Endodermal cell (in vitro differentiated cells): ENCODE measurements at regions not wholly inside any gene's neighbourhood (a gene's known extent, or its start where the extent isn't known, plus 50 kb on each side); places are given as distances from the start of the nearest gene placed in this dataset.

Experiments
- DNase-seq: peaks from one replicate; pipeline ENCODE4 v3.0.0-alpha.2; 2017
- H3K27ac ChIP-seq: 2 replicates; pipeline ENCODE4 v1.5.1; 2013; ENCODE audit warnings: mild to moderate bottlenecking, low read depth, low read length, moderate library complexity
- H3K27me3 ChIP-seq: 2 replicates; pipeline ENCODE4 v1.6.1; 2013; ENCODE audit warnings: mild to moderate bottlenecking, low read length, moderate library complexity; ENCODE audit not compliant: insufficient read depth, control insufficient read depth, poor library complexity, severe bottlenecking
- H3K36me3 ChIP-seq: 2 replicates; pipeline ENCODE4 v1.7.0; 2013; ENCODE audit warnings: mild to moderate bottlenecking, low read length, moderate library complexity; ENCODE audit not compliant: control insufficient read depth, insufficient read depth
- H3K4me1 ChIP-seq: one replicate; pipeline ENCODE4 v1.7.0; 2013; ENCODE audit warnings: low read length; ENCODE audit not compliant: control insufficient read depth, insufficient read depth
- H3K4me3 ChIP-seq: 2 replicates; pipeline ENCODE4 v1.5.1; 2013; ENCODE audit warnings: mild to moderate bottlenecking, low read length, moderate library complexity
- H3K9ac ChIP-seq: 2 replicates; pipeline ENCODE4 v1.6.1; 2013; ENCODE audit warnings: mild to moderate bottlenecking, low read length, moderate library complexity; ENCODE audit not compliant: poor library complexity, severe bottlenecking; ENCODE audit errors: extremely low read depth
- H3K9me3 ChIP-seq: 2 replicates; pipeline ENCODE4 v1.6.1; 2013; ENCODE audit warnings: mild to moderate bottlenecking, low read length, moderate library complexity; ENCODE audit not compliant: control insufficient read depth
- H3K27ac Mint-ChIP-seq: 2 replicates; pipeline ENCODE4 v1.8.0; 2020; ENCODE audit warnings: mixed read lengths
- H3K27me3 Mint-ChIP-seq: 2 replicates; pipeline ENCODE4 v1.8.0; 2021; ENCODE audit warnings: mild to moderate bottlenecking, mixed read lengths; ENCODE audit not compliant: insufficient read depth
- H3K36me3 Mint-ChIP-seq: 2 replicates; pipeline ENCODE4 v1.8.0; 2020; ENCODE audit warnings: low read depth, mixed read lengths
- H3K4me1 Mint-ChIP-seq: 2 replicates; pipeline ENCODE4 v1.8.0; 2020; ENCODE audit warnings: mixed read lengths
- H3K4me3 Mint-ChIP-seq: 2 replicates; pipeline ENCODE4 v1.8.0; 2020; ENCODE audit warnings: mild to moderate bottlenecking, moderate library complexity, mixed read lengths
- H3K9me3 Mint-ChIP-seq: 2 replicates; pipeline ENCODE4 v1.8.0; 2020; ENCODE audit warnings: mild to moderate bottlenecking, mixed read lengths
- WGBS, 2 experiments: methylation state at CpG; one replicate each; pipeline versions ENCODE4 v1.1.5 to v1.1.7; 2013; ENCODE audit warnings: missing lambda C conversion rate in 2 of 2, mixed read lengths in 1 of 2; ENCODE audit not compliant: insufficient coverage in 1 of 2, insufficient read length in 1 of 2; 5-methylcytosine and 5-hydroxymethylcytosine counted together
- TF ChIP-seq, protein P1 (sequence below): fragments of 200-600 bp; sonication (generic); conservative IDR thresholded peaks from 2 replicates; pipeline ENCODE4 v1.5.0; 2021; ENCODE audit warnings: antibody characterized with exemption, mild to moderate bottlenecking

DNA sequence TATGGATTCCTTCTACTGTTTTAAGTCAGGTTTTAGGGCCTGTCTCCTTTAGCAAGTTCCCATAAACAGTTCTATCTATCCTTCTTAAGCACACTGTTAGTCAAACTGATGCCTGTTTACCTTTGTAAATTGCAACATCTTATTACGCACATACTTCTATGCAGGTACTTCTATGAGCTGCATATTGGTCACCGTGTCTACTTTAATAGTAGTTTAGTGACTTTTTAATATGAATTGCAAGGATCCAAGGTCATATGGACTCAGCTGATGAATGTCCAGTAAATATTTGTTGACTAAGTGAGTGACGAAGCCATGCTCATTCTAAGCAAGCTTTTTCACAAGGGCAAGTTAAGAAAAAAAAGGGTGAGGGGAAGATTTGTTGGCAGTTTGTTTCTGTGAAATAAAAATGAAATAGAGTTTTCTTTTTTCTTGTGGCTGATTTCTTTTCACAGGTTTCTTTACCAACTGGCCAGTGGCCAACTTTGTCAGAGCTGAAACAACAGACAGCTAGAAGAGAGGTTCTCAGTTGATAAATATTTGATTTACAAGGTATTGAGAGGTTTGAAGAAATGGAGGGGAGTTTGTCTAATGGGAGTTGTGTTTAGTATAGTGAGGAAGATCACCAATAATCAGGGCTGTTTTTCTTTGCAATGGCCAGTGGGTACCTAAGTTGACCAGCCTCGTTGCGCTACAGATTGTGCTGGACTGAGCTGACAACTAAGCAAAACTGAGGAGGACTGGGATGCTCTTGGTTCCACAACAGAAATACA is 141.1 kb downstream of the SLC15A5 start:
- TF ChIP-seq, protein P1, sequence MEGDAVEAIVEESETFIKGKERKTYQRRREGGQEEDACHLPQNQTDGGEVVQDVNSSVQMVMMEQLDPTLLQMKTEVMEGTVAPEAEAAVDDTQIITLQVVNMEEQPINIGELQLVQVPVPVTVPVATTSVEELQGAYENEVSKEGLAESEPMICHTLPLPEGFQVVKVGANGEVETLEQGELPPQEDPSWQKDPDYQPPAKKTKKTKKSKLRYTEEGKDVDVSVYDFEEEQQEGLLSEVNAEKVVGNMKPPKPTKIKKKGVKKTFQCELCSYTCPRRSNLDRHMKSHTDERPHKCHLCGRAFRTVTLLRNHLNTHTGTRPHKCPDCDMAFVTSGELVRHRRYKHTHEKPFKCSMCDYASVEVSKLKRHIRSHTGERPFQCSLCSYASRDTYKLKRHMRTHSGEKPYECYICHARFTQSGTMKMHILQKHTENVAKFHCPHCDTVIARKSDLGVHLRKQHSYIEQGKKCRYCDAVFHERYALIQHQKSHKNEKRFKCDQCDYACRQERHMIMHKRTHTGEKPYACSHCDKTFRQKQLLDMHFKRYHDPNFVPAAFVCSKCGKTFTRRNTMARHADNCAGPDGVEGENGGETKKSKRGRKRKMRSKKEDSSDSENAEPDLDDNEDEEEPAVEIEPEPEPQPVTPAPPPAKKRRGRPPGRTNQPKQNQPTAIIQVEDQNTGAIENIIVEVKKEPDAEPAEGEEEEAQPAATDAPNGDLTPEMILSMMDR = no peak
- no peak overlapping the region for H3K4me3 Mint-ChIP-seq

DNA sequence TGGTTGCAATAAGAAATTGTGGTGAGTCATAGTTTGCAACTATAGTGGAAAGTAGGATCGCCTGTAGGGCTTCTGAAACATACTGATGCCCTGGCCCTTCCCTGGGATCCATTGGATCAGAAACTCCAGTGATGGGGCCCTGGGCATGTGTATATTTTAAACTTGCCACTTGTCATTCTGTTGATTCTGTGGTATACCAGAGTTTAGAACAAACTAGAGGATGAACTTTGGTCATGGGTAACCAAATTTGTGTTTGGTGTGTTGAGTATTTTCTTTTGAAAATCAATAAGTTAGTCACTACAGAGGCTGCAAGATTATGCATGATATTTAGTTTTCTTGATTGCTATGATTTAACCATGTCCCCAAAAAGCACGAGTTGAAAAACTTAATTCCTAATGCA is 142.2 kb downstream of the SLC15A5 start:
- TF ChIP-seq, protein P1 = no peak
- no peaks in the 10 kb centered on the region for H3K4me1 ChIP-seq
- WGBS, 2 experiments = 67 to 81% methylated on average over 1 to 2 of the region's 2 CpGs
- no peak for DNase-seq
- Mint-ChIP-seq H3K4me1 (peaks cover 6% of the 10 kb centered on the region), H3K27me3 (peaks cover 1% of the 10 kb centered on the region), H3K9me3 (peaks cover 39% of the 10 kb centered on the region), H3K36me3 (peaks cover 13% of the 10 kb centered on the region), H3K4me3 (no peak overlapping the region), H3K27ac (no peak overlapping the region)
- peaks cover 37% of the 10 kb centered on the region for H3K9me3 ChIP-seq
- no peak overlapping the region for H3K9ac ChIP-seq
- H3K27me3 ChIP-seq = no peaks in the 10 kb centered on the region
- no peak overlapping the region for H3K4me3 ChIP-seq
- no peaks in the 10 kb centered on the region for H3K36me3 ChIP-seq
- H3K27ac ChIP-seq = no peak overlapping the region

More for the DNA sequence above, 141.1 kb downstream of the SLC15A5 start:
- WGBS, 2 experiments = 94 to 98% methylated on average over 4 to 5 of the region's 5 CpGs
- Histone ChIP-seq H3K4me3 (no peak overlapping the region), H3K4me1 (peaks cover 5% of the 10 kb centered on the region), H3K36me3 (no peaks in the 10 kb centered on the region), H3K9me3 (peaks cover 36% of the 10 kb centered on the region), H3K9ac (no peak overlapping the region), H3K27ac (no peak overlapping the region), H3K27me3 (no peaks in the 10 kb centered on the region)
- H3K27ac Mint-ChIP-seq = no peak overlapping the region
- no peaks in the 10 kb centered on the region for H3K4me1 Mint-ChIP-seq
- H3K36me3 Mint-ChIP-seq = peaks cover 13% of the 10 kb centered on the region
- H3K9me3 Mint-ChIP-seq = peaks cover 30% of the 10 kb centered on the region
- H3K27me3 Mint-ChIP-seq = peaks cover 1% of the 10 kb centered on the region
- DNase-seq = no peak

DNA sequence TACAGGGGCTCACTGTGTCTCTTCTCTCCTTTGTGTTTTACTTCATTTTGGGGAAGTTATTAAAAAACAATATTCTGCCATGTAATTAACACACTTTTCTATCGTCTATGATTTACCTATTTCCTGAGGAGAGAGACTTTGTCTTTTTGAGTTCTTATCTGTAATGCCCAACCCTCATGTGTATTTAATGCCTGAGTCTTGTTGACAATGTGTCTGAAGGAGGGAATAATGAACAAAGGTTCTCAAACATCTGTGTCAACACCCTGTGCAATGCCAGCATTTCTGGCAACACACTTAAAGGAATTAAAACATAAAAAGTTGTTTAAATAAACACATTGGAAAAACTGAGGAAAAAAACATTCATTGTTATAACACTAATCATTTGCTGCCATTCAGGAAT is 147.1 kb downstream of the SLC15A5 start:
- TF ChIP-seq, protein P1 = no peak
- 75% methylated on average over 1 of the region's 1 CpG; no CpG with 5 or more reads in 1 of the 2 experiments for WGBS, 2 experiments
- H3K27me3 Mint-ChIP-seq = no peaks in the 10 kb centered on the region
- H3K27ac Mint-ChIP-seq = no peak overlapping the region
- peaks cover 18% of the 10 kb centered on the region for H3K4me1 Mint-ChIP-seq
- H3K4me1 ChIP-seq = peaks cover 6% of the 10 kb centered on the region
- no peaks in the 10 kb centered on the region for H3K36me3 ChIP-seq
- DNase-seq = no peak
- H3K9me3 Mint-ChIP-seq = peaks cover 44% of the 10 kb centered on the region
- H3K4me3 Mint-ChIP-seq = no peak overlapping the region
- H3K27ac ChIP-seq = no peak overlapping the region
- peak overlapping the region; percentile 9 for H3K4me3 ChIP-seq
- no peaks in the 10 kb centered on the region for H3K27me3 ChIP-seq
- peaks cover 37% of the 10 kb centered on the region for H3K9me3 ChIP-seq
- H3K9ac ChIP-seq = no peak overlapping the region
- H3K36me3 Mint-ChIP-seq = peaks cover 15% of the 10 kb centered on the region
